Vagina (tissue), 2 donors: ENCODE measurements at regions not wholly inside any gene's neighbourhood (a gene's known extent, or its start where the extent isn't known, plus 50 kb on each side); places are given as distances from the start of the nearest gene placed in this dataset.
"Not testable (repeated sequence)": the region's sequence is repeated elsewhere in the genome, so short reads cannot be mapped to it uniquely, and the experiment has no call there.

Experiments
- DNase-seq, 2 donors: peaks; one replicate each; pipeline ENCODE4 v3.0.0-alpha.2; 2017; ENCODE audit errors: extremely low spot score in 2 of 2
- H3K27ac ChIP-seq: fragments of 200-600 bp; sonication (generic); one replicate; pipeline ENCODE4 v1.5.1; 2019
- H3K27me3 ChIP-seq: fragments of 200-600 bp; sonication (generic); one replicate; pipeline ENCODE4 v1.5.1; 2019
- H3K36me3 ChIP-seq, 2 donors: fragments of 200-600 bp; sonication (generic); one replicate each; pipeline ENCODE4 v1.5.1; 2017 to 2019
- H3K4me1 ChIP-seq: fragments of 200-600 bp; sonication (generic); one replicate; pipeline ENCODE4 v1.5.1; 2019
- H3K4me3 ChIP-seq, 2 donors: fragments of 200-600 bp; sonication (generic); 1 replicate in 1 of 2; 2 replicates in 1 of 2; pipeline ENCODE4 v1.5.1; 2016 to 2019
- H3K9me3 ChIP-seq: fragments of 200-600 bp; sonication (generic); one replicate; pipeline ENCODE4 v1.5.1; 2019
- POLR2A ChIP-seq, 2 donors: fragments of 450-650 bp; IDR thresholded peaks; one replicate each; pipeline ENCODE4 v1.6.1; 2017; ENCODE audit warnings: antibody characterized with exemption in 2 of 2, mild to moderate bottlenecking in 2 of 2, moderate library complexity in 2 of 2
- POLR2AphosphoS5 ChIP-seq, 2 donors: sonication (generic); formaldehyde crosslinking; IDR thresholded peaks; one replicate each; pipeline ENCODE4 v1.9.0; 2017; ENCODE audit warnings: antibody characterized with exemption in 2 of 2, mild to moderate bottlenecking in 2 of 2, low read depth in 1 of 2; ENCODE audit not compliant: insufficient read depth in 1 of 2
- intact Hi-C: fragments of 100-400 bp; cut with DNase I; formaldehyde crosslinking; loops from one replicate; pipeline ENCODE4 v1.15.1; 2023
- TF ChIP-seq, protein P1 (sequence below), 3 experiments: fragments of 450-650 bp in 2 of 3; fragments of 200-600 bp in 1 of 3; sonication (generic) in 1 of 3; IDR thresholded peaks; one replicate each; pipeline ENCODE4 v1.5.1; 2017 to 2019; ENCODE audit warnings: antibody characterized with exemption in 3 of 3, mild to moderate bottlenecking in 2 of 3, moderate library complexity in 2 of 3

DNA sequence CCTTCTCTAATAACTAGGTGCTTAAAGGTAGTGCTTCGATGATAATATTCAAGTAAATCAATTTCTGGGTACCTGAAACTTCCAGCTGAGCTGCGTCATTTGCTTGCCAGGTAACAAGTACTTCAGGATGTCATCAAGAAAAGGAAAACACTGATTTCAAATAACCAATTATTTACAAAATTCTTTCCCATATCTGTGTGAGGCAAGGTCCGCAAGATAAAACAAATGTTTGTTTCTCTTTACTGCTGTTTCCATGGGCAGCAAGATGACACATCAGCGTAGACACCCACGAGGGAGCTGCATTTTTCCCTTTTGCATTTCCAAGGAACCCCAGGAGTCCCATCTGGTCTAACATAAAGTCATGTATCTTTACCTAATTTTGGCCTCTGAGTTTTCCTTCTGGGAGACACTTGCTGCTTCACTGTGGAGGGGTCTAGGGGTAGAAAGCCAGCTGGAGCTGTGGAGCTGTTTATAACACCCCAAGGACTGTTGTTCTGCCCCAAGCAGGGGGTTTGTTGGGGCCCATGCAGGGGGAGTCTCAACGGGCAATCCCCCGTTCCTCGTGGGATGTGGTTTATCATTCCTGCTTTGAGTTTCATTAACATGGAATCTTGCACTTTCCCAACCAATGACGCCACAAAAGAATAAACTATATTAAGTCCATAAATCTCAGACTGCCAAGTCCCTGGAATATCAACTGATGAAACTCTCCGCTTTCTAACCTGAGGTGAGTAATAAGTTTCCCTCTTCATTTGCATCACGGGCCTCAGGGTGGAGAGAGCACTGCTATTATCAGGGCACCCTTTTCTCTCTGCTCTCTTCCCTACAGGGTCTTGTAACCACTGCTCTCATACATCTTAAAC is 112.8 kb upstream of the PELI2 start:
- Histone ChIP-seq H3K4me1 (no peaks in the 10 kb centered on the region), H3K27me3 (no peaks in the 10 kb centered on the region), H3K4me3 (peak overlapping the region; percentile 25 to 28), H3K9me3 (no peaks in the 10 kb centered on the region), H3K36me3 (no peaks in the 10 kb centered on the region), H3K27ac (peak overlapping the region; percentile 49)
- intact Hi-C loops: no loop called here
- TF ChIP-seq, protein P1, sequence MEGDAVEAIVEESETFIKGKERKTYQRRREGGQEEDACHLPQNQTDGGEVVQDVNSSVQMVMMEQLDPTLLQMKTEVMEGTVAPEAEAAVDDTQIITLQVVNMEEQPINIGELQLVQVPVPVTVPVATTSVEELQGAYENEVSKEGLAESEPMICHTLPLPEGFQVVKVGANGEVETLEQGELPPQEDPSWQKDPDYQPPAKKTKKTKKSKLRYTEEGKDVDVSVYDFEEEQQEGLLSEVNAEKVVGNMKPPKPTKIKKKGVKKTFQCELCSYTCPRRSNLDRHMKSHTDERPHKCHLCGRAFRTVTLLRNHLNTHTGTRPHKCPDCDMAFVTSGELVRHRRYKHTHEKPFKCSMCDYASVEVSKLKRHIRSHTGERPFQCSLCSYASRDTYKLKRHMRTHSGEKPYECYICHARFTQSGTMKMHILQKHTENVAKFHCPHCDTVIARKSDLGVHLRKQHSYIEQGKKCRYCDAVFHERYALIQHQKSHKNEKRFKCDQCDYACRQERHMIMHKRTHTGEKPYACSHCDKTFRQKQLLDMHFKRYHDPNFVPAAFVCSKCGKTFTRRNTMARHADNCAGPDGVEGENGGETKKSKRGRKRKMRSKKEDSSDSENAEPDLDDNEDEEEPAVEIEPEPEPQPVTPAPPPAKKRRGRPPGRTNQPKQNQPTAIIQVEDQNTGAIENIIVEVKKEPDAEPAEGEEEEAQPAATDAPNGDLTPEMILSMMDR (IDR thresholded peaks at IDR 0.05): no peak
- TF ChIP-seq POLR2A (IDR thresholded peaks at IDR 0.05) (no peak), POLR2AphosphoS5 (IDR thresholded peaks at IDR 0.05; ENCODE audit: insufficient read depth in 1 of 2, low read depth in 1 of 2) (no peak)
- no peak for DNase-seq

DNA sequence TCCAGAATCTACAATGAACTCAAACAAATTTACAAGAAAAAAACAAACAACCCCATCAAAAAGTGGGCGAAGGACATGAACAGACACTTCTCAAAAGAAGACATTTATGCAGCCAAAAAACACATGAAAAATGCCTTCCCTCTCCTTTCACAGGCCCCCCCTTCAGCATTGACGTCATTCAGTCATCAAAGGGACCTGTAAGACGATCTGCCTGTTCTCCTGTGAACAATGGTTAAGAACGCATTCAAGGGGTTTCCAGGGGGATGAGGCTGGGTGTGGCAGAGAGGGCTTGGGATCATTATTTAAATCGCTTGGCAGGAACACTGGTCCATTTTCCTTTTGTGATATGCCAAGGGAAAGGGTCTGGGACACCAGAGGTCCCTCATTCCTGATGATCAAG is 110.7 kb upstream of the PELI2 start:
- H3K36me3 ChIP-seq, H3K27ac ChIP-seq, H3K27me3 ChIP-seq, H3K4me3 ChIP-seq, H3K4me1 ChIP-seq, H3K9me3 ChIP-seq, intact Hi-C loops, DNase-seq: not testable (repeated sequence)

DNA sequence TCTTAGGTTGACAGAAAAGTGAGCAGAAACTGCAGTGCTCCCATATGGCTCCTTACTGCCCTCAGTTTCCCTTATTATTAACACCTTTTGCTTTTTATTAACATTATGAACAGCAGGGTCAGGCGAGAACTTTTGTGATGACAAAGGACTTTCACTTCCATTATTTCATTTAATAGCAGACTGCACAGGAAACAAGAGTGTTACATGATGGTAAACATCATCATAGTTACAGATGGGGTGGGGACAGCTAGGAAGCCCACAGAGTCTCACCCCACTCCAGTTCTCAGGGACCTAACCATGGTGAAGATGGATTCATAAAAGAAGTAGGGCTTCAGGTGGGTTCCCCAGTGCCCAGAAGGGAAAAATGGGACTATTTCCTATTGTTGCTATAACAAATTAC is 110.1 kb upstream of the PELI2 start:
- Histone ChIP-seq H3K27me3 (no peaks in the 10 kb centered on the region), H3K9me3 (no peaks in the 10 kb centered on the region), H3K4me3 (no peak overlapping the region), H3K4me1 (no peaks in the 10 kb centered on the region), H3K36me3 (no peaks in the 10 kb centered on the region), H3K27ac (no peak overlapping the region)
- no peak for DNase-seq
- TF ChIP-seq, protein P1 (IDR thresholded peaks at IDR 0.05): no peak
- no peak for TF ChIP-seq POLR2A (IDR thresholded peaks at IDR 0.05)
- TF ChIP-seq POLR2AphosphoS5 (IDR thresholded peaks at IDR 0.05; ENCODE audit: insufficient read depth in 1 of 2, low read depth in 1 of 2): no peak
- intact Hi-C loops: no loop called here

DNA sequence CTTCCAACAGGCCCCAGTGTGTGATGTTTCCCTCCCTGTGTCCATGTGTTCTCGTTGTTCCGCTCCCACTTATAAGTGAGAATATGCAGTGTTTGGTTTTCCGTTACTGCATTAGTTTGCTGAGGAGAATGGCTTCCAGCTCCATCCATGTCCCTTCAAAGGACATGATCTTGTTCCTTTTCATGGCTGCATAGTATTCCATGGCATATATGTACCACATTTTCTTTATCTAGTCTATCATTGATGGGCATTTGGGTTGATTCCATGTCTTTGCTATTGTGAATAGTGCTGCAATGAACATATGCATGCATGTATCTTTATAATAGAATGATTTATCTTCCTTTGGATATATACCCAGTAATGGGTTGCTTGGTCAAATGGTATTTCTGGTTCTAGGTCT is 109.5 kb upstream of the PELI2 start:
- H3K4me3 ChIP-seq, DNase-seq, intact Hi-C loops, H3K27ac ChIP-seq, H3K36me3 ChIP-seq, H3K9me3 ChIP-seq, H3K27me3 ChIP-seq, H3K4me1 ChIP-seq: not testable (repeated sequence)

DNA sequence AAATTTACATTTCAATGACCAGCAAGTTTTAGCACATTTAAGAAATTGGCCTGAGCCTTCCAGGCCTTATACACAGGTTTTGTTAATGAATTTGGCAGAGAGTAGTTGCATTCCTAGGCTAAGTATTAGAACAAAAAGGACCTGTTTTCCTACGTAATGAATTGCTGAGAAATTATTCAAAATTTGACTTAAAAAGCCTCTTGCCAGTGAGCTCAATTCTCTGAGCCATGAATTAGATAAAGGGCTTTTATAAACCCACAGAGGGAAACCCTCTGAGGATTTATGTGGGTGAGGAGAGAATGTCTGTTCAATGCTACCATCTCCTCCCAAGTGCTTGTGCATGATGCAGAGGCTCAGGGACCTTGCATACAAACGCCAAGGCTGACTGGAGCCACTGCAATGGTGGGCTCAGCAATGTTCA is 94.5 kb upstream of the PELI2 start:
- Histone ChIP-seq H3K36me3 (no peaks in the 10 kb centered on the region), H3K27me3 (no peaks in the 10 kb centered on the region), H3K27ac (no peak overlapping the region), H3K9me3 (no peaks in the 10 kb centered on the region), H3K4me3 (no peak overlapping the region), H3K4me1 (no peaks in the 10 kb centered on the region)
- intact Hi-C loops: no loop called here
- DNase-seq: no peak
- TF ChIP-seq POLR2A (IDR thresholded peaks at IDR 0.05): no peak
- TF ChIP-seq, protein P1 (IDR thresholded peaks at IDR 0.05): no peak
- no peak for TF ChIP-seq POLR2AphosphoS5 (IDR thresholded peaks at IDR 0.05; ENCODE audit: insufficient read depth in 1 of 2, low read depth in 1 of 2)

DNA sequence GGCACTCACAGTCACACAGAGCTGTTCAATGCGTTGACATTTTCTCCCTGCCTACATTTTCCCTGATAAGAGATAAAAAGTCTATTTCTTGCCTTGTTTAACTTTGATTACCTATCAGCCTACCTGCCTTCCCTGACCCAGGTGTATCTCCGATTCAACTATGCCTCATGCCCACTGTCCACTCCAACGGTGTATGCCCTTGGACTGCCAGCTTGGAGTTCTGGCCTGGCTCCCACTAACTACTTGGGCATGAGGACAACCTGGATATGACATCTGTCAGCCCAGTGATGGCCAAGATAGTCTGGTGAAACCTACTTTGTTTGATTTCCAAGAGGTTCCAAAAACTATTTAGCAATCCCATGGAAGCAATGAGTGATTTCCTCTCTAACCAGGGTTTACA is 93.0 kb upstream of the PELI2 start:
- no peaks in the 10 kb centered on the region for H3K4me1 ChIP-seq
- no peaks in the 10 kb centered on the region for H3K9me3 ChIP-seq
- no peak for TF ChIP-seq POLR2AphosphoS5 (IDR thresholded peaks at IDR 0.05; ENCODE audit: insufficient read depth in 1 of 2, low read depth in 1 of 2)
- TF ChIP-seq POLR2A (IDR thresholded peaks at IDR 0.05): no peak
- TF ChIP-seq, protein P1 (IDR thresholded peaks at IDR 0.05): no peak
- no peak overlapping the region for H3K27ac ChIP-seq
- H3K4me3 ChIP-seq: no peak overlapping the region
- DNase-seq: no peak
- intact Hi-C loops: no loop called here
- H3K36me3 ChIP-seq: no peaks in the 10 kb centered on the region
- H3K27me3 ChIP-seq: no peaks in the 10 kb centered on the region
